CD14-positive monocyte (primary cell): ENCODE measurements at regions not wholly inside any gene's neighbourhood (a gene's known extent, or its start where the extent isn't known, plus 50 kb on each side); places are given as distances from the start of the nearest gene placed in this dataset.

Source experiments
- DNase-seq, 3 donors: peaks; one replicate each; pipeline ENCODE4 v3.0.0-alpha.2; 2011 to 2022
- H2AFZ ChIP-seq: 2 replicates; pipeline ENCODE4 v1.6.0; 2012; ENCODE audit warnings: mild to moderate bottlenecking, low read depth, low read length, inconsistent platforms; ENCODE audit not compliant: insufficient read depth, poor library complexity, severe bottlenecking
- H3K27ac ChIP-seq, 2 donors: 1 replicate in 1 of 2; 2 replicates in 1 of 2; pipeline ENCODE4 v1.5.1; 2012 to 2013; ENCODE audit warnings: low read length in 2 of 2, control low read depth in 1 of 2, inconsistent platforms in 1 of 2, low read depth in 1 of 2, mild to moderate bottlenecking in 1 of 2
- H3K27me3 ChIP-seq, 2 donors: one replicate each; pipeline versions ENCODE4 v1.6.0 to v1.6.1; 2011 to 2013; ENCODE audit warnings: low read length in 2 of 2; ENCODE audit not compliant: control insufficient read depth in 2 of 2, insufficient read depth in 2 of 2
- H3K36me3 ChIP-seq, 2 donors: replicated peaks in 1 of 2; 1 replicate in 1 of 2; 2 replicates in 1 of 2; pipeline versions ENCODE4 v1.5.1 to v1.6.1; 2012 to 2013; ENCODE audit warnings: low read length in 2 of 2, control low read depth in 1 of 2, inconsistent platforms in 1 of 2, mild to moderate bottlenecking in 1 of 2; ENCODE audit not compliant: insufficient read depth in 2 of 2, control insufficient read depth in 1 of 2
- H3K4me1 ChIP-seq, 2 donors: 1 replicate in 1 of 2; 2 replicates in 1 of 2; pipeline versions ENCODE4 v1.5.1 to v1.6.1; 2012 to 2013; ENCODE audit warnings: low read length in 2 of 2, control low read depth in 1 of 2, inconsistent platforms in 1 of 2, mild to moderate bottlenecking in 1 of 2, moderate library complexity in 1 of 2; ENCODE audit not compliant: insufficient read depth in 2 of 2, control insufficient read depth in 1 of 2
- H3K4me2 ChIP-seq: replicated peaks from 2 replicates; pipeline ENCODE3; 2012; ENCODE audit warnings: low read length, moderate library complexity, mild to moderate bottlenecking; ENCODE audit not compliant: poor library complexity, severe bottlenecking; ENCODE audit errors: extremely low read depth
- H3K4me3 ChIP-seq, 3 experiments: fragments of 200-600 bp in 1 of 3; sonication (generic) in 1 of 3; replicated peaks in 1 of 3; 1 replicate in 2 of 3; 2 replicates in 1 of 3; pipeline ENCODE4 v1.5.1; 2011 to 2013; ENCODE audit warnings: low read length in 3 of 3, mild to moderate bottlenecking in 3 of 3, control low read depth in 2 of 3, low read depth in 2 of 3, inconsistent platforms in 1 of 3, moderate library complexity in 1 of 3
- H3K79me2 ChIP-seq: 2 replicates; pipeline ENCODE4 v1.6.0; 2012; ENCODE audit warnings: mild to moderate bottlenecking, control low read depth, inconsistent platforms, low read length, moderate library complexity; ENCODE audit not compliant: insufficient read depth
- H3K9ac ChIP-seq: 2 replicates; pipeline ENCODE4 v1.6.0; 2017; ENCODE audit warnings: low read length, mild to moderate bottlenecking; ENCODE audit not compliant: insufficient read depth, poor library complexity, severe bottlenecking
- H3K9me3 ChIP-seq, 2 donors: replicated peaks in 1 of 2; 1 replicate in 1 of 2; 2 replicates in 1 of 2; pipeline versions ENCODE4 v1.5.1 to v1.6.1; 2012 to 2013; ENCODE audit warnings: low read length in 2 of 2, control low read depth in 1 of 2; ENCODE audit not compliant: control insufficient read depth in 1 of 2, insufficient read depth in 1 of 2
- H4K20me1 ChIP-seq: 2 replicates; pipeline ENCODE4 v1.6.0; 2012; ENCODE audit warnings: mild to moderate bottlenecking, low read length, control low read depth, moderate library complexity; ENCODE audit not compliant: insufficient read depth
- H3K27ac Mint-ChIP-seq, 7 donors: one replicate each; pipeline ENCODE4 v1.8.0; 2020; ENCODE audit warnings: mild to moderate bottlenecking in 7 of 7, mixed read lengths in 7 of 7, moderate library complexity in 6 of 7, inconsistent platforms in 2 of 7
- H3K27me3 Mint-ChIP-seq, 3 donors: one replicate each; pipeline ENCODE4 v1.8.0; 2021 to 2022; ENCODE audit warnings: low read depth in 3 of 3, mild to moderate bottlenecking in 3 of 3, mixed read lengths in 3 of 3, moderate library complexity in 3 of 3, inconsistent platforms in 1 of 3
- H3K36me3 Mint-ChIP-seq, 2 donors: one replicate each; pipeline ENCODE4 v1.8.0; 2020; ENCODE audit warnings: mixed read lengths in 2 of 2, inconsistent platforms in 1 of 2, mild to moderate bottlenecking in 1 of 2
- H3K4me1 Mint-ChIP-seq: one replicate; pipeline ENCODE4 v1.8.0; 2020; ENCODE audit warnings: mild to moderate bottlenecking, mixed read lengths
- H3K4me3 Mint-ChIP-seq, 2 donors: one replicate each; pipeline ENCODE4 v1.8.0; 2020; ENCODE audit warnings: mild to moderate bottlenecking in 2 of 2, mixed read lengths in 2 of 2, moderate library complexity in 1 of 2
- H3K9me3 Mint-ChIP-seq, 7 donors: one replicate each; pipeline ENCODE4 v1.8.0; 2020 to 2022; ENCODE audit warnings: mixed read lengths in 7 of 7, mild to moderate bottlenecking in 6 of 7, moderate library complexity in 6 of 7, inconsistent platforms in 2 of 7
- CTCF ChIP-seq: fragments of 200-600 bp; IDR thresholded peaks from one replicate; pipeline ENCODE4 v1.8.0; 2022; ENCODE audit warnings: antibody characterized with exemption, mild to moderate bottlenecking
- WGBS: methylation state at CpG from one replicate; pipeline ENCODE4 v1.1.5; 2013; ENCODE audit warnings: missing lambda C conversion rate; ENCODE audit not compliant: insufficient coverage; 5-methylcytosine and 5-hydroxymethylcytosine counted together
- intact Hi-C, 2 donors: fragments of 100-400 bp; cut with micrococcal nuclease; formaldehyde crosslinking; loops; one replicate each; pipeline versions ENCODE4 v1.15.0 to v1.15.1; 2023

- Mint-ChIP-seq H3K4me1 (peaks cover 13% of the 10 kb centered on the region), H3K9me3 (peaks cover 0 to 6% (median 0%) of the 10 kb centered on the region in 7 donors), H3K4me3 (no peak overlapping the region), H3K36me3 (no peaks in the 10 kb centered on the region), H3K27ac (no peak overlapping the region), H3K27me3 (peaks cover 0 to 5% (median 5%) of the 10 kb centered on the region in 3 donors)
- Histone ChIP-seq H3K27ac (no peak overlapping the region), H3K9me3 (no peaks in the 10 kb centered on the region), H3K9ac (no peak overlapping the region), H3K4me2 (no peak overlapping the region), H4K20me1 (no peaks in the 10 kb centered on the region), H3K4me1 (peaks cover 14% of the 10 kb centered on the region in 2 donors), H2AFZ (no peak overlapping the region), H3K79me2 (no peaks in the 10 kb centered on the region), H3K4me3 (no peak overlapping the region), H3K36me3 (no peaks in the 10 kb centered on the region), H3K27me3 (no peaks in the 10 kb centered on the region)
- DNase-seq: no peak
- intact Hi-C loops: no loop called here
- no peak for TF ChIP-seq CTCF
Measured at GRCh38 chr5:171673840-171674239, 111.8 kb upstream of the SMIM23 start.

- Histone ChIP-seq H3K79me2 (no peaks in the 10 kb centered on the region), H3K36me3 (no peaks in the 10 kb centered on the region), H3K4me1 (peaks cover 14% of the 10 kb centered on the region in 2 donors), H3K27me3 (no peaks in the 10 kb centered on the region), H3K4me3 (no peak overlapping the region), H2AFZ (no peak overlapping the region), H4K20me1 (no peaks in the 10 kb centered on the region), H3K9me3 (no peaks in the 10 kb centered on the region), H3K9ac (no peak overlapping the region), H3K4me2 (no peak overlapping the region), H3K27ac (no peak overlapping the region)
- intact Hi-C loops: no loop called here
- H3K9me3 Mint-ChIP-seq: peaks cover 0 to 6% (median 0%) of the 10 kb centered on the region in 7 donors
- peaks cover 13% of the 10 kb centered on the region for H3K4me1 Mint-ChIP-seq
- H3K36me3 Mint-ChIP-seq: no peaks in the 10 kb centered on the region
- no peak for TF ChIP-seq CTCF
- H3K4me3 Mint-ChIP-seq: no peak overlapping the region
- no peak for DNase-seq
- no peak overlapping the region for H3K27ac Mint-ChIP-seq
- H3K27me3 Mint-ChIP-seq: peaks cover 0 to 7% (median 4%) of the 10 kb centered on the region in 3 donors
- 63% methylated on average over 1 of the region's 2 CpGs for WGBS
Measured at GRCh38 chr5:171675511-171675910, 110.1 kb upstream of the SMIM23 start.
